GM12875 (cell line): ENCODE measurements at regions not wholly inside any gene's neighbourhood (a gene's known extent, or its start where the extent isn't known, plus 50 kb on each side); places are given as distances from the start of the nearest gene placed in this dataset.

ENCODE experiments used
- H3K4me3 ChIP-seq: one replicate; pipeline ENCODE4 v1.5.1; 2011; ENCODE audit warnings: low read depth, low read length, control low read depth
- TF ChIP-seq, protein P1 (sequence below): IDR thresholded peaks from 2 replicates; pipeline ENCODE4 v1.5.1; 2011; ENCODE audit warnings: low read depth, mild to moderate bottlenecking, control low read depth, inconsistent platforms, low read length, moderate library complexity, borderline replicate concordance; ENCODE audit not compliant: insufficient read depth

DNA sequence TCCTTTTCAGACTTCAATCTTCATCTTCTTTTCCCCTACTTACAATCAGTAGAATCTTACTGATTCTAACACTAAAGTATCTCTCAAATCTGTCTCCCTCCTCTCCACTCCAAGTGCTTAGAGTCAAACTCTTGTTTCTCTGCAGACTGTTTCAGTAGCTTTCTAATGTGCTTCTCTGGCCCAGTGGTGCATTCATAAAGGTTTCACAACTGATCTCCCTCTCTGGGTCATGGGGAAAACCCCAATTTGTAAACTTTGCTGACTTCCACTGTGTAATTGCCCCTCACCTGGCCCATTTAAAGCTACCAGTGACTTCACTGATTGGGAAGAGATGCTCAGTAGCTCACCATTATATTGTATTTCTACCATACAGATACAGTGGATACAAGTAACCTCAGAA is 183.6 kb downstream of the FAXC start:
- TF ChIP-seq, protein P1, sequence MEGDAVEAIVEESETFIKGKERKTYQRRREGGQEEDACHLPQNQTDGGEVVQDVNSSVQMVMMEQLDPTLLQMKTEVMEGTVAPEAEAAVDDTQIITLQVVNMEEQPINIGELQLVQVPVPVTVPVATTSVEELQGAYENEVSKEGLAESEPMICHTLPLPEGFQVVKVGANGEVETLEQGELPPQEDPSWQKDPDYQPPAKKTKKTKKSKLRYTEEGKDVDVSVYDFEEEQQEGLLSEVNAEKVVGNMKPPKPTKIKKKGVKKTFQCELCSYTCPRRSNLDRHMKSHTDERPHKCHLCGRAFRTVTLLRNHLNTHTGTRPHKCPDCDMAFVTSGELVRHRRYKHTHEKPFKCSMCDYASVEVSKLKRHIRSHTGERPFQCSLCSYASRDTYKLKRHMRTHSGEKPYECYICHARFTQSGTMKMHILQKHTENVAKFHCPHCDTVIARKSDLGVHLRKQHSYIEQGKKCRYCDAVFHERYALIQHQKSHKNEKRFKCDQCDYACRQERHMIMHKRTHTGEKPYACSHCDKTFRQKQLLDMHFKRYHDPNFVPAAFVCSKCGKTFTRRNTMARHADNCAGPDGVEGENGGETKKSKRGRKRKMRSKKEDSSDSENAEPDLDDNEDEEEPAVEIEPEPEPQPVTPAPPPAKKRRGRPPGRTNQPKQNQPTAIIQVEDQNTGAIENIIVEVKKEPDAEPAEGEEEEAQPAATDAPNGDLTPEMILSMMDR, result no peak
- no peak overlapping the region for H3K4me3 ChIP-seq

DNA sequence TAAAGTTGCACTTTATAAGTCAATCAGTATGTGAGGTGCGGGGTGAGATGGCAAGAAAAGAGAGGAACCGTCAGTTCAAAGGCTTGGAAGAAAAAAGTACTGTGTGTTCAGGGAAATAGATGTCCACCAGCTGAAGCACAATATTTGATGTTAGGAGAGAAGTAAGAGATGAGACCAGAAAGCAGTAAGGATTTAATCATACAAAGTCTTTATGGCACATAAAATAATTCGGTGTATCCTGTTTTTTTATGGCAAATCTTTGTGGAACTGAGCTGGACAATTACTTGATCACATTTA is 197.2 kb downstream of the FAXC start:
- TF ChIP-seq, protein P1, result no peak
- no peak overlapping the region for H3K4me3 ChIP-seq

DNA sequence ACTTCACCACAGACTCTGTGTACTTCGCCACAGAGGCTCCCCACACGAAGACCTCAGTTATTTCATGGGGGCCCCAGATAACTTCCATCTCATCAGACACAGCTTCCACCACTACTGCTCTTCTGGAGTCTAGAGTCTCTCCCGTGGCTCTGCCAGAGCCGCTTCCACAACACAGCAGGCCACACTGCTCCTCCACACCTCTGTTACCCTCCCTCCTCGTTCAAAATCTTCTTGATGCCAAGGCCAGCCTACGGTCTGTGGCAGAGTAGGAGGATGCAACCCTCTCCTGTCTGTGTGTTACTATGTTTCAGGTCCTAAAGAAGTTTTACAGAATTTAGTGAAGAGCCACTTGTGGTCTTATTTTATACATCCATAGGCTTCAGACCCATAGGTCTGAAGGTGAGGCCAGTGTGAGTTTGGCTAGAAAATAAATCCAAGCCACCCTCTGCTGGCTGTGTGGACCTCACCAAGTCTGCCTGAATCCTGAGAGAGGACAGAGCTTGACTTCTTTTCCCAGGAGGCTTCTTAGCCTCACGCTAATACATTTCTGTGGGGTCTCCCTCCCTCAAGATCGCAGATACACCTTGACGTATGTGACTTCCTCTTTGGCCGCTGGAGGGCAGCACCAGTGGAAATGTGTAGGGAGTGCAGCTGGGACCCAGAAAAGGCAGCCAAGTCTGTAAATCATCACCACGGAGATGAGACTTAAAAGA is 197.7 kb downstream of the FAXC start:
- H3K4me3 ChIP-seq, result no peak overlapping the region
- TF ChIP-seq, protein P1, result peak; percentile 77

DNA sequence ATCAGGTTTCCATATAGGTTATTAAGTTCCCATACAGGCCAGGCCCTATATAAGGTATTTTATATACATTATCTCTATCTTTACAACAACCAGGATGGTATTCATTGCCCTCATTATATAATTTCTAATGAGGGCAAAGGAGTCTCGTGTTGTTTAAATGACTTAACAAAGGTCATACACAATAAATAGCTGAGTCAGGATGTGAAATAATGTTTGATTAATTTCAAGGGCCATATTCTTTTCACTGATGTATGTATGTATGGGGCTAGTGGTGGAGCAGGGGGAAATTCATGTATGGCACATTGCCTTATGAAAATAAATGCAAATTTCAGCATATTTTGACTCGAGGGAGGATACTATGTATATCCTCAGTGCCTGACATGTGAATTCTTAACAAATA is 200.7 kb downstream of the FAXC start:
- TF ChIP-seq, protein P1, result no peak
- no peak overlapping the region for H3K4me3 ChIP-seq

DNA sequence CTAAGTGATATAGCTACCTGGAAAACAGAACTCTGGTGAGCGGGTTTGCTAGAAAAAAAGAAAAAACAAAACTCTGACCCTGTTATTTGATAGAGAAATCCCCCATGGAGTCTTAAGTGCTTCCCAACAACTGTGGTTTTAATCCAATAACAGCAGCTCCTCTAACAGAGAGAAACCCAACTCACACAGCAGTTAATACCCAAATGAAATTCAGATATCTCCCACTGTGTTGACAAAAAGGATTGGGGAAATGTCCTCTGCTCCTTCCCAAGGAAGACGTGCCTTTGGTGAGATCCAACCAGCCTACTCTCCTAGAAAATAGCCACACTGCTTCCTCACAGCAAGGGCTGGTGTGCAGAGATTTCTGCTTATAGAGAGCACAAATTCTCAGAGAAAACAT is 200.4 kb upstream of the FBXL4 start:
- H3K4me3 ChIP-seq, result no peak overlapping the region
- TF ChIP-seq, protein P1, result no peak

DNA sequence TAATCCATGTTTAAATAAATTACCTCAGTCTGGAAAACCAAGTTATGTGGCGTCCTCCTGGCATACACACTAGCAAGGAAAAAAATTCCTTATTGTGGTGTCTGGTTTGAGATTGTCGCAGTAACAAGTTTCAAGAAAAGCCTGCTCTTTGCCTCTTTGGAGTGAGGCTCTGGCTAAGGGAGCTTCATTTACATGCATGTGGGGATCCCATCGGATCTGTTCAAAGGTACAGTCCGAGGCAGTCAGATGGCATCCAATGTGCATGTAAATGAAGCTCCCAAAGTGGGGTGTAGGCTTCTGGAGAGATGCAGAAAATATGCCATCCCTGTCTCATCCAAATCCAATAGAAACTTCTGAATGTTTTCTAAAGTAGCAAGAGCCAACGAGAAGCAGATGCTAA is 199.5 kb upstream of the FBXL4 start:
- TF ChIP-seq, protein P1, result no peak
- H3K4me3 ChIP-seq, result no peak overlapping the region

DNA sequence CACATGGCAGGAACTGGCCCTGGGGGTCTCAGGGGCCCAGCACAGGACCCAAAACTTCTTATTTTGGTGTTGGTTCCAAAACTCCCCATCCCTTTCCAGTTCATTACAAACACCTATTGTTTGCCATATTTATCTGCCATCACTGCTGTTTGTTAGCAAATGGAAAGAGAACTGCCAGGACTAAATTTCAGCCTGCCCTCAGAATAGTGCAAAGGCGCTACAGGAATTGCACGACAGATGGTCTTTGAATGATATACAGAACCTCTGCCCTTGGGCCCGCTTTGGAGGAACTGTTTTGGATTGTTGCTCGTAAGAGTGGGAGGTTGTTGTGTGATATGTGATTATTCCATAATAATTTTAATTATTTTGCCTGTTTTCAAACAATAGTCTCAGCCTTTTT is 199.0 kb upstream of the FBXL4 start:
- H3K4me3 ChIP-seq, result no peak overlapping the region
- TF ChIP-seq, protein P1, result no peak
